ENCODE measurements at regions not wholly inside any gene's neighbourhood (a gene's known extent, or its start where the extent isn't known, plus 50 kb on each side); places are given as distances from the start of the nearest gene placed in this dataset.

GRCh38 chr5:33229216-33229615 lies 211.5 kb upstream of the TARS1 start:
- H3K9ac ChIP-seq, result no peak overlapping the region
- ChIA-PET CTCF (no interaction called here), POLR2A (no interaction called here)
- no peak overlapping the region for H3K4me3 ChIP-seq (ENCODE audit: low read depth in 2 of 2, low read length in 1 of 2)
- no peaks in the 10 kb centered on the region for H3K27me3 ChIP-seq (ENCODE audit: insufficient read depth)
- 71% methylated on average over 9 of the region's 9 CpGs for WGBS (ENCODE audit: low lambda C conversion rate)
- H3F3A ChIP-seq (replicated peaks; ENCODE audit: insufficient read depth), result peaks cover 4% of the 10 kb centered on the region
- no peaks in the 10 kb centered on the region for H4K20me1 ChIP-seq (ENCODE audit: insufficient read depth)
- no peak overlapping the region for H3K4me2 ChIP-seq
- peaks cover 0 to 4% of the 10 kb centered on the region in 2 experiments; a peak in 2 of 4 replicates for H3K4me1 ChIP-seq (ENCODE audit: control insufficient read depth in 1 of 2, insufficient read depth in 2 of 2, low read depth in 1 of 2, low read length in 1 of 2)
- TF ChIP-seq FOSL2 (IDR thresholded peaks at IDR 0.05; ENCODE audit: borderline replicate concordance, low read depth) (no peak), ELF1 (IDR thresholded peaks at IDR 0.05) (no peak), YY1 (IDR thresholded peaks at IDR 0.05; ENCODE audit: low read depth) (no peak), MAX (IDR thresholded peaks at IDR 0.05; ENCODE audit: low read depth) (no peak), SMC3 (IDR thresholded peaks at IDR 0.05; ENCODE audit: low read depth, low read length) (no peak), SIN3A (IDR thresholded peaks at IDR 0.05; ENCODE audit: borderline replicate concordance, low read depth, low read length) (no peak), NRF1 (IDR thresholded peaks at IDR 0.05; ENCODE audit: low read depth, low read length) (no peak), MEF2A (IDR thresholded peaks at IDR 0.05; ENCODE audit: borderline replicate concordance, low read depth) (no peak), GABPA (IDR thresholded peaks at IDR 0.05; ENCODE audit: low read depth) (no peak), JUND (IDR thresholded peaks at IDR 0.05) (no peak), ZBTB33 (IDR thresholded peaks at IDR 0.05; ENCODE audit: borderline replicate concordance, low read depth) (no peak), TAF1 (IDR thresholded peaks at IDR 0.05; ENCODE audit: borderline replicate concordance, low read depth, low read length) (no peak), FOXM1 (IDR thresholded peaks at IDR 0.05; ENCODE audit: low read depth) (no peak), POLR2AphosphoS5 (IDR thresholded peaks at IDR 0.05; ENCODE audit: low read depth, low read length) (no peak), EP300 (IDR thresholded peaks at IDR 0.05; ENCODE audit: borderline replicate concordance in 1 of 2, low read depth in 1 of 2, low read length in 1 of 2) (no peak), USF2 (IDR thresholded peaks at IDR 0.05; ENCODE audit: borderline replicate concordance, low read depth, low read length) (no peak), NFIC (IDR thresholded peaks at IDR 0.05; ENCODE audit: borderline replicate concordance) (no peak)
- no peaks in the 10 kb centered on the region for H3K36me3 ChIP-seq (replicated peaks in 1 of 2; ENCODE audit: control insufficient read depth in 1 of 2, insufficient read depth in 2 of 2, low read length in 1 of 2)
- no peaks in the 10 kb centered on the region for H3K79me2 ChIP-seq (ENCODE audit: insufficient read depth)
- DNase-seq, result no peak
- no peaks in the 10 kb centered on the region for H3K9me2 ChIP-seq
- no peaks in the 10 kb centered on the region for H3K9me3 ChIP-seq
- no peak overlapping the region for H3K27ac ChIP-seq (ENCODE audit: low read depth in 2 of 2, low read length in 1 of 2)
- no peak overlapping the region for H2AFZ ChIP-seq (ENCODE audit: low read depth)
